Endothelial cell of umbilical vein (primary cell): ENCODE measurements at regions not wholly inside any gene's neighbourhood (a gene's known extent, or its start where the extent isn't known, plus 50 kb on each side); places are given as distances from the start of the nearest gene placed in this dataset.
A peak's percentile ranks its signal among the peaks of the same experiment; 100 is the strongest.

ENCODE experiments used
- BruUV-seq: library from RNA; stranded (reverse); fragments of 400-500 nt; replicated peaks from 2 replicates; lab custom pipeline; 2021; lab: Mats Ljungman, UMichigan
- CTCF ChIA-PET: fragments of 300-600, 350-600 bp; sonication (Branson Sonifier 250); formaldehyde crosslinking; loops from one replicate; lab custom pipeline; 2021; ENCODE audit warnings: antibody characterized with exemption, inconsistent platforms; lab: Charles Lee
- POLR2A ChIA-PET: fragments of 300-600, 350-600 bp; sonication (Branson Sonifier 250); formaldehyde crosslinking; loops from one replicate; lab custom pipeline; 2021; ENCODE audit warnings: antibody characterized with exemption, inconsistent platforms; lab: Charles Lee
- DNase-seq: peaks from one replicate; pipeline ENCODE4 v3.0.0-alpha.2; 2011; ENCODE audit warnings: low read depth, low spot score
- FAIRE-seq: peaks from 2 replicates; lab custom pipeline; 2011; peaks lifted over from hg19 to GRCh38; lab: Jason Lieb, UNC
- H2AFZ ChIP-seq: 2 replicates; pipeline ENCODE4 v1.6.0; 2012; ENCODE audit warnings: low read depth, low read length, control low read depth, inconsistent platforms
- H3K27ac ChIP-seq: 2 replicates; pipeline ENCODE4 v1.5.1; 2011; ENCODE audit warnings: low read depth, mild to moderate bottlenecking, control low read depth, low read length, moderate library complexity; ENCODE audit not compliant: insufficient read depth
- H3K27me3 ChIP-seq, 2 experiments: 2 replicates each; pipeline versions ENCODE4 v1.6.0 to v1.6.1; 2011; ENCODE audit warnings: low read length in 2 of 2, mixed read lengths in 1 of 2; ENCODE audit not compliant: control insufficient read depth in 2 of 2, insufficient read depth in 2 of 2
- H3K36me3 ChIP-seq, 2 experiments: 2 replicates in 1 of 2; 3 replicates in 1 of 2; pipeline ENCODE4 v1.5.1; 2011; ENCODE audit warnings: low read length in 2 of 2, mild to moderate bottlenecking in 1 of 2, moderate library complexity in 1 of 2; ENCODE audit not compliant: control insufficient read depth in 2 of 2, insufficient read depth in 2 of 2; ENCODE audit errors: extremely low read depth in 1 of 2
- H3K4me1 ChIP-seq: 3 replicates; pipeline ENCODE4 v1.5.1; 2011; ENCODE audit warnings: mild to moderate bottlenecking, low read length; ENCODE audit not compliant: control insufficient read depth, insufficient read depth; ENCODE audit errors: extremely low read depth
- H3K4me2 ChIP-seq: 2 replicates; pipeline ENCODE4 v1.6.1; 2011; ENCODE audit warnings: low read length, control low read depth, mixed read lengths; ENCODE audit not compliant: insufficient read depth
- H3K4me3 ChIP-seq, 3 experiments: fragments of 200-600 bp in 1 of 3; sonication (generic), shearing (Covaris generic) in 1 of 3; replicated peaks in 1 of 3; 2 replicates each; pipeline ENCODE4 v1.5.1; 2011 to 2016; ENCODE audit warnings: control low read depth in 3 of 3, low read length in 3 of 3, mild to moderate bottlenecking in 2 of 3, inconsistent platforms in 1 of 3, low read depth in 1 of 3, moderate library complexity in 1 of 3; ENCODE audit not compliant: insufficient read depth in 1 of 3
- H3K79me2 ChIP-seq: 2 replicates; pipeline ENCODE4 v1.6.0; 2012; ENCODE audit warnings: low read length, inconsistent platforms; ENCODE audit not compliant: control insufficient read depth, insufficient read depth
- H3K9ac ChIP-seq: replicated peaks from 2 replicates; pipeline ENCODE3; 2011; ENCODE audit warnings: low read length, control low read depth; ENCODE audit not compliant: insufficient read depth; ENCODE audit errors: extremely low read depth
- H3K9me1 ChIP-seq: replicated peaks from 3 replicates; pipeline ENCODE4 v1.6.0; 2011; ENCODE audit warnings: mild to moderate bottlenecking, low read length; ENCODE audit not compliant: control insufficient read depth, insufficient read depth; ENCODE audit errors: extremely low read depth
- H3K9me3 ChIP-seq: replicated peaks from 2 replicates; pipeline ENCODE4 v1.5.1; 2012; ENCODE audit warnings: low read length, inconsistent platforms; ENCODE audit not compliant: control insufficient read depth, insufficient read depth
- H4K20me1 ChIP-seq: replicated peaks from 2 replicates; pipeline ENCODE3; 2011; ENCODE audit warnings: mild to moderate bottlenecking, low read length; ENCODE audit not compliant: control insufficient read depth, insufficient read depth; ENCODE audit errors: extremely low read depth
- EZH2 ChIP-seq: IDR thresholded peaks from 2 replicates; pipeline ENCODE4 v1.6.1; 2012; ENCODE audit warnings: borderline replicate concordance, low read depth, mild to moderate bottlenecking, moderate library complexity, low read length, inconsistent platforms; ENCODE audit not compliant: severe bottlenecking
- FOS ChIP-seq: IDR thresholded peaks from 2 replicates; pipeline ENCODE4 v1.6.1; 2011; ENCODE audit warnings: mild to moderate bottlenecking, low read length, moderate library complexity, borderline replicate concordance; ENCODE audit not compliant: insufficient read depth
- GATA2 ChIP-seq: IDR thresholded peaks from 2 replicates; pipeline ENCODE4 v1.7.0; 2011; ENCODE audit warnings: low read depth, mild to moderate bottlenecking, moderate library complexity, mixed read lengths, low read length; ENCODE audit not compliant: insufficient read length, insufficient read depth
- JUN ChIP-seq: IDR thresholded peaks from 2 replicates; pipeline ENCODE4 v1.6.1; 2011; ENCODE audit warnings: borderline replicate concordance, low read depth; ENCODE audit not compliant: insufficient read length, insufficient read depth
- MYC ChIP-seq: IDR thresholded peaks from one replicate; pipeline ENCODE4 v1.6.1; 2011; ENCODE audit warnings: mild to moderate bottlenecking, low read depth, low read length
- POLR2A ChIP-seq: IDR thresholded peaks from 2 replicates; pipeline ENCODE4 v1.6.1; 2012; ENCODE audit warnings: low read depth, mild to moderate bottlenecking, control low read depth, low read length
- POLR2AphosphoS5 ChIP-seq: IDR thresholded peaks from 2 replicates; pipeline ENCODE4 v1.6.1; 2012; ENCODE audit warnings: low read depth, mild to moderate bottlenecking, control low read depth, low read length, moderate library complexity; ENCODE audit not compliant: insufficient read depth
- dilution Hi-C: fragments of 300-500 bp; cut with MboI; formaldehyde crosslinking; loops from one replicate; pipeline ENCODE4 v1.15.0; 2019; ENCODE audit warnings: low sequenced_read_pairs; ENCODE audit not compliant: extremely low pct_ligation_motif_present
- intact Hi-C: fragments of 100-400 bp; cut with micrococcal nuclease; formaldehyde crosslinking; loops from one replicate; pipeline ENCODE4 v1.10.0; 2022
- TF ChIP-seq, protein P1 (sequence below), 2 donors: IDR thresholded peaks; 1 replicate in 1 of 2; 2 replicates in 1 of 2; pipeline ENCODE4 v1.5.1; 2011; ENCODE audit warnings: low read length in 2 of 2, mild to moderate bottlenecking in 2 of 2, moderate library complexity in 2 of 2, control low read depth in 1 of 2, inconsistent platforms in 1 of 2, low read depth in 1 of 2; ENCODE audit not compliant: insufficient read depth in 1 of 2; ENCODE audit errors: extremely low read depth in 1 of 2
- TF ChIP-seq, protein P2 (sequence below): IDR thresholded peaks from 2 replicates; pipeline ENCODE4 v1.6.1; 2011; ENCODE audit not compliant: insufficient read depth, insufficient read length

DNA sequence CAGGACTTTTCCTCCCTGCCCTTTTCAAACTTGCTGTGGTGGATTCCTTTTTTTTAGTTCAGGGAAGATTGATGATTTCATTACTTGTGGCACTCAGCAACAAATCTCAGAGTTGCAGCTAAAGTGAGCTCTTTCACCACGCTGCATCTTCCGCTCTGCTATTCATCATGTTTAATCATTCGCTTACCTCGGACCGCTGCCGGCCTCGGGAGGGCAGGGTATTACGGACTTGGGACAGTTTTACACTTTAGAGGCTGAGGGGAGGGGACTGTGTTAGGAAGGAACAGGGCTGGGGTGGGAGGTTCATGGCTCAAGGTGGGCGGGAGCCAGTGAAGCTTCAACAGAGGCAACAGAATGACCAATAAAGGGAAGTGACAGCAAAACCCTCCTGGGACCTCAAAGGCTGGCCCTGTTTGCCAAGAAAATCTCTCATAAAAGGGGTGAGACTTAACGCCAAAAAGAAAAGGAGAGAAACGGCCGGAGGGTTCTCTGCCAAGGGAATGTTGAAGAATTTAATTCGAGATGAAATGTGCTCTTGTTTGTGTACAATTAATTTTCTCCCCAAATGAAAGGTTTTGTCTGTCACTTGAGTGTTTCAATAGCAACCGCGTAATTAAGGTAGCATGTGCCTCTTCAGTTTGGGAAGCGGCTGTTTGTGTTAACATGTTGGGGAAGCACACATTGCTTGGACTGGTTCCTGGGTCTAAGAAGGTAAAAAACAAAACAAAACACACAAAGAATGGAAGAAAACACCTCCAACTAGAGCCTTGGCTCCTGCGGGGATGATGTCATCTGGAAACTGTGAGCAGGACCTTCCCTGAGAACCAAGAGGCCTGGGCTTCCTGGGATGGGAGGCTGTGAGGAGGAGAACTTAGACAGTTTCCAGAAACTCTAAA is 72.5 kb upstream of the SULF2 start:
- BruUV-seq: no TSS peak
- dilution Hi-C loops: no loop called here

More for the DNA sequence above, 72.5 kb upstream of the SULF2 start:
- no peak overlapping the region for H3K4me3 ChIP-seq
- FAIRE-seq (no peak), DNase-seq (peak; percentile 38)
- CTCF ChIA-PET: interaction anchor here (1.4 to 1.7 kb wide), 2 partner anchors 72 to 438 kb away, joined by 3 to 5 read pairs; no protein-coding TSS in a partner anchor
- no peaks in the 10 kb centered on the region for H3K9me1 ChIP-seq
- POLR2A ChIA-PET: no interaction called here
- peaks cover 0 to 9% of the 10 kb centered on the region in 2 experiments for H3K27me3 ChIP-seq
- no peak overlapping the region for H2AFZ ChIP-seq
- H3K27ac ChIP-seq: no peak overlapping the region
- no peaks in the 10 kb centered on the region for H4K20me1 ChIP-seq
- no peak overlapping the region for H3K9ac ChIP-seq
- no peak for TF ChIP-seq EZH2
- TF ChIP-seq, protein P1, sequence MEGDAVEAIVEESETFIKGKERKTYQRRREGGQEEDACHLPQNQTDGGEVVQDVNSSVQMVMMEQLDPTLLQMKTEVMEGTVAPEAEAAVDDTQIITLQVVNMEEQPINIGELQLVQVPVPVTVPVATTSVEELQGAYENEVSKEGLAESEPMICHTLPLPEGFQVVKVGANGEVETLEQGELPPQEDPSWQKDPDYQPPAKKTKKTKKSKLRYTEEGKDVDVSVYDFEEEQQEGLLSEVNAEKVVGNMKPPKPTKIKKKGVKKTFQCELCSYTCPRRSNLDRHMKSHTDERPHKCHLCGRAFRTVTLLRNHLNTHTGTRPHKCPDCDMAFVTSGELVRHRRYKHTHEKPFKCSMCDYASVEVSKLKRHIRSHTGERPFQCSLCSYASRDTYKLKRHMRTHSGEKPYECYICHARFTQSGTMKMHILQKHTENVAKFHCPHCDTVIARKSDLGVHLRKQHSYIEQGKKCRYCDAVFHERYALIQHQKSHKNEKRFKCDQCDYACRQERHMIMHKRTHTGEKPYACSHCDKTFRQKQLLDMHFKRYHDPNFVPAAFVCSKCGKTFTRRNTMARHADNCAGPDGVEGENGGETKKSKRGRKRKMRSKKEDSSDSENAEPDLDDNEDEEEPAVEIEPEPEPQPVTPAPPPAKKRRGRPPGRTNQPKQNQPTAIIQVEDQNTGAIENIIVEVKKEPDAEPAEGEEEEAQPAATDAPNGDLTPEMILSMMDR (IDR thresholded peaks at IDR 0.05; ENCODE audit: extremely low read depth in 1 of 2, insufficient read depth in 1 of 2, low read depth in 1 of 2, low read length in 2 of 2): no peak
- TF ChIP-seq POLR2A: no peak
- TF ChIP-seq MYC: no peak
- TF ChIP-seq FOS: no peak
- TF ChIP-seq JUN: no peak
- no peak for TF ChIP-seq POLR2AphosphoS5
- TF ChIP-seq, protein P2, sequence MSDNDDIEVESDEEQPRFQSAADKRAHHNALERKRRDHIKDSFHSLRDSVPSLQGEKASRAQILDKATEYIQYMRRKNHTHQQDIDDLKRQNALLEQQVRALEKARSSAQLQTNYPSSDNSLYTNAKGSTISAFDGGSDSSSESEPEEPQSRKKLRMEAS: no peak
- no peak for TF ChIP-seq GATA2
- no peaks in the 10 kb centered on the region for H3K4me1 ChIP-seq
- no peaks in the 10 kb centered on the region for H3K79me2 ChIP-seq
- no peak overlapping the region for H3K4me2 ChIP-seq
- H3K36me3 ChIP-seq: no peaks in the 10 kb centered on the region
- intact Hi-C loops: no loop called here
- H3K9me3 ChIP-seq: no peaks in the 10 kb centered on the region
